Amniotic stem cell (primary cell): ENCODE measurements at regions not wholly inside any gene's neighbourhood (a gene's known extent, or its start where the extent isn't known, plus 50 kb on each side); places are given as distances from the start of the nearest gene placed in this dataset.

Experiments used
- DNase-seq: peaks from one replicate; lab custom pipeline; 2025; lab: John Stamatoyannopoulos, UW

- no peak for DNase-seq
Observed at GRCh38 chr2:106709229-106709628, 176.7 kb downstream of the ST6GAL2 start.

DNA sequence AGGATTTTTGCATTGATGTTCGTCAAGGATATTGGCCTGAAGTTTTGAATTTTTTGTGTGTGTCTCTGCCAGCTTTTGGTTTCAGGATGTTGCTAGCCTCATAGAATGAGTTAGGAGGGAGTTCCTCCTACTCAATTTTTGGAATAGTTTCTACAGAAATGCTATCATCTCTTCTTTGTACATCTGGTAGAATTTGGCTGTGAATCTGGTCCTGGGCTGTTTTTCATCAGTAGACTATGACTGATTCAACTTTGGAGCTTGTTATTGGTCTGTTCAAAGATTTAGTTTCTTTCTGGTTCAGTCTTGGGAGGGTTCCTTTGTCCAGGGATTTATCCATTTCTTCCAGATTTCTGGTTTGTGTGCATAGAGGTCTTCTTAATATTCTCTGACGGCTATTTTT, 166.7 kb downstream of the ST6GAL2 start:
- DNase-seq, result no peak

GRCh38 chr2:106720026-106720425, 165.9 kb downstream of the ST6GAL2 start:
- no peak for DNase-seq

- no peak for DNase-seq
Observed at GRCh38 chr2:106724301-106724794, 161.6 kb downstream of the ST6GAL2 start.

- DNase-seq, result no peak
Observed at GRCh38 chr2:106734165-106734564, 151.8 kb downstream of the ST6GAL2 start.

DNA sequence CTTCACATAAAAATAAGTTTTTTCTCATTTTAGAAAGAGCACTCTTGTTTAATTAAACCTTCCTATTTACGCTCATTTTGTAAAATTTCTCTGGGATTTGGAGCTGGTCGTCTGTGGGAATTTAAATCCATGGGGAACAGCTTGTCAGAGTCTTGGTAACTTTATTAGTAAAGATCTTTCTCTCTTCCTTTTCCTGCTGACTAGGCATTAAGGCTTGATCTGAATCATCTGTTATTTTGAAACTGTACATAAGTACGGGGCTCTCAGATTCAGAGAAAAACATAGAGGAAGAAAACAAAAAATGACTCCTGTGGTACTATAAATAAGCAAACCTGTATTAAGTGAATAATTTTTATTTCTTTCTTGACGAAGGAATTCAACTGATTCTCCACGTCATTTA, 150.2 kb downstream of the ST6GAL2 start:
- no peak for DNase-seq

- no peak for DNase-seq
Observed at GRCh38 chr2:106736221-106736620, 149.7 kb downstream of the ST6GAL2 start.

GRCh38 chr2:106745468-106745867, 140.5 kb downstream of the ST6GAL2 start:
- no peak for DNase-seq

DNA sequence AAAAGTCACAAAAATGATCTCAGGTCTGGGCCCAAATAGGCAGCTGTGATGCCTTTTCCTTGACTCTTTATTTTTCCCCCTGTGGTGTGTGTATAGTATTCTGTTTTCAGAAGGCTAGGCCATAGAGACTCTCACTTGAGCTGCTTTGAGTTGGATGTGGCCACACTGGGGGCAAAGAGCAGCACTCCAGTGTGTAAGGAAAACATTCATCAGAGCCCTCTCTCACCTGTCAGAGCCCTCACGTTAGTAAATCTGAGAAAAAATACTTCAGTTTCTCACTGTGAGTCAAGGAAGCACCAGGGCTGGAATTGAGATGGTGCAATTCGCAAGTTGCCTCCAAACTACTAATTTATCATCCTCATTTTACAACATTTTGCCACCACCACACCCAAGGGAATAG, 136.1 kb downstream of the ST6GAL2 start:
- no peak for DNase-seq
